Loucy (cell line): ENCODE measurements at regions not wholly inside any gene's neighbourhood (a gene's known extent, or its start where the extent isn't known, plus 50 kb on each side); places are given as distances from the start of the nearest gene placed in this dataset.

Experiments used
- CTCF ChIP-seq: fragments of 200-600 bp; sonication (generic); conservative IDR thresholded peaks from 2 replicates; pipeline ENCODE4 v1.5.1; 2014; ENCODE audit warnings: mild to moderate bottlenecking, antibody characterized with exemption, low read length
- EZH2phosphoT487 ChIP-seq: fragments of 200-600 bp; IDR thresholded peaks from 2 replicates; pipeline ENCODE4 v1.6.1; 2018; ENCODE audit warnings: antibody characterized with exemption, mild to moderate bottlenecking, moderate library complexity, borderline replicate concordance

GRCh38 chr21:38631206-38631605, 132.9 kb upstream of the ERG start:
- TF ChIP-seq CTCF (no peak), EZH2phosphoT487 (no peak)
